GM18868 (cell line): ENCODE measurements at regions not wholly inside any gene's neighbourhood (a gene's known extent, or its start where the extent isn't known, plus 50 kb on each side); places are given as distances from the start of the nearest gene placed in this dataset.

Experiments used
- ATAC-seq: cut with Tn5 transposase; IDR thresholded peaks from one replicate; pipeline ENCODE4 v1.9.1; 2021; ENCODE audit warnings: mild to moderate bottlenecking, moderate library complexity; ENCODE audit not compliant: unreplicated experiment

DNA sequence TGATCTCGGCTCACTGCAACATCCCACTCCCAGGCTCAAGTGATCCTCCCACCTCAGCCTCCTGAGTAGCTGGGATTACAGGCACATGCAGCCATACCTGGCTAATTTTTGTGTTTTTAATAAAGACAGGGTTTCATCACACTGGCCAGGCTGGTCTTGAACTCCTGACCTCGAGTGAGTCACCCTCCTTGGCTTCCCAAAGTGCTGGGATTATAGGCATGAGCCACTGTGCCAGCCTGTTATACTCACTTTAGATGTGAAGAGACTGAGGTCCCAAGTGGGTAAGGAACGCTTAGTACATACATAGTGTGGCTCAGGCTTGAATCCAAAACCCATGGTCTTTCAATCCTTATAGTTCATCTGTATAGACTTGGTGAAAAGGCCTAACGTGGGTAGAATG, 63.7 kb upstream of the EPS8L3 start:
- ATAC-seq = no peak

DNA sequence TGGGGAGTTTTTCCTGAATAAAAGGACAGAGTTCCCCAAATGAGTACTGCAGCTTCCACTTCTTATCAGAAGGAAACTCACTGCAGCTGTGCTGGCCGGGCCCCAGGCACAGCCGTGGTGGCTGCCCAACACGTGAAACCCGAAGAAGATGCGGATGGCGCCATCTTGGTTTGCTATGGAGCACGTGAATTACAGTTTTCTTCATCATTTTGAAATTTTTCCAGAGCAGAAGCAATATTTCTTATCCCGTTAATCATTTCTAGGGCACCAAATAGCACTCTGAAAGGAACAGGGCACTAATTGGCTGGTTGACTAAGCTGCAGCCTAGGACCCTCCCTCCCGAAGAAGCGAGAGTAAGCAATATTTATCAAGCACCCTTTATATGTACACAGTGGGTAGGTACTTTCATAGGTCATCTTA, 63.2 kb upstream of the EPS8L3 start:
- ATAC-seq = no peak

DNA sequence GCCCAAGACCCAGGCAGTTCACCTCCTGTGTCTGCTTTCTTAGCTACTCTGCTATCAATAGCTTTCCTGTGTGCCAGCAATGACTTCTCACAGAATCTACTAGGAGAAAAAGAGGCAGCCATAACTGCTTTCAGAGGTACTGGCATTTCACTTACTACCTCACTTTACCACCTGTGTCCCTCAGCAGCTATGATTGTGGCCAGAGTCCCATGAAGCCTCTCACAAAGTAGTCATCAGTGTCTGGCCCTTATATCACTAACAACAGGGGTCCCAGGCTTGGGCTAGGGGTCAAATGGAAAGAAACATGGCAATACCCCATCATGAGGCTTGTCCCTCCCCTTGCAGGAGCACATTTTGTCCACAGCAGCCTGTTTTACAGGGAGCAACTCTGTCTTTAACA, 62.7 kb upstream of the EPS8L3 start:
- ATAC-seq = no peak

DNA sequence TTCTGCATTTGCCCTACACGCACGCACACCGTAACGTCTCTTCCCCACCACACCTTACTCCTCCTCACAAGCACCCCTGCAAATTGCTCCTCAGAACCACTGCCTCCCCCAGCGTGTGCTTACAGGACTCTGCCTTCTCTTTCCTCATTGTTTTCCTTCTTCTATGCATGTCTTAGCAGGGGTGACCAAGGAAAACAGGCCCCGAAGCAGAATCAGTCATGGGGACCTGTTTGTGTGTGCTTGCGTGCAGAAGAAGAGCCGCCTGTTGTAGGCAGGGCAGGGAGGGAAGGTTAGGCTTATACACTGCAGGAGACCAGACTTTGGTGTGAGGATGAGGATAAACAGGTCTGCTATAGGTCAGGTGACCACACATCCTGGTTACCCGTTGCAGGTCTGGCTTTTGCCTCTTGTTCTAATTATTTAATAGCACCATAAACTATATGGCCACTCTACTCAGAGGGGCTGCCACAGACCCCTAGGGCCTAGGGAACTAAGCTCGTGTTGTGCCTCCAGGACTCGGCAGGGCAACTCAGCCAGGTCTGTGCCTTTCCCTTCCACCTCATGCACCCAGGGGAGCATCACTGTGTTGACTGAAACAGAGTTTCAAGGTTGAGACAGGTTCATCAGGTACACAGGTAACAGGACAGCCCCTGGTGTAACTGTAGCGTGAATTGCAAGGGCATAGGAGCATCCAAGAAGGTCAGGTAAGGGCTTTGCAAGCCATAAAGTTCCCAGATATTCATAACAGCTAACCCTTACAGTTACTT, 60.8 kb upstream of the EPS8L3 start:
- no peak for ATAC-seq

DNA sequence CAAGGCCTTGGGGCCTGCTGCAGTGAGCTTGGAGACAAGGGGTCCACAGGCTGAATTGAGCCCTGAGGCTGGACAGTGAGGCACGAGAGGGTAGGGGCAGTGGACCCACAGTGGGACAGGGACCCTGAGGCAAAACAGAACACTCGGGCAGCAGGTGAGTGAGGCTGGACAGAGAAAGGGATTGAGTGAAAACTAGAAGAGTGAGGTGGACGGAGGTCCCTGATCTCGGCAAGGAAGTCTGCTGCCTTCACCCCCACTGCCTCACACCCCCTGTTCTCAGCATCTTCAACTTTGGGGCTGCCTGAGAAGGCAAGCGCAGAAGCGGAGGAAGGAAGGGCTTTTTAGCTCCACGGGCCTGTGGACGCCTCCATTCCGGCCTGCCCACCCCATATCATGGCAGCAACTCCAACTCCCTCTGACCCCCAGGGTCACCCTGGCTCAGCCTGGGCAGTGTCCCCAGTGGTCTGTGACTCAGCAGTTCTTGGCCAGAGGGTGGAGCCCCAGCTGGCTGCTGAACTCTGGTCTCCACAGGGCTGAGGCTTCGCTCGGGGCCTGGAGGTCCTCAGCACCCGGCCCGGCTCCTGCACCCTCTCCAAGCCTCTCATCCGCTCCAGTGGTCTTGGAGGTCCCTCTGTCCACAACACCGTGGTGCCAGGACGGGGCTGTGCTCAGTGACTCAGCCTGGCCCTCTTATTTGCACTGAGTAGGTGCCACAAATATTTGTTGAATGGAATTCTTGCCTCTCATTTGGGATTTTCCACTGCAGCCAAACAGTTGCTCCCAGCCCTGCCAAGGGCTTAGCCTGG, 60.0 kb upstream of the EPS8L3 start:
- no peak for ATAC-seq

DNA sequence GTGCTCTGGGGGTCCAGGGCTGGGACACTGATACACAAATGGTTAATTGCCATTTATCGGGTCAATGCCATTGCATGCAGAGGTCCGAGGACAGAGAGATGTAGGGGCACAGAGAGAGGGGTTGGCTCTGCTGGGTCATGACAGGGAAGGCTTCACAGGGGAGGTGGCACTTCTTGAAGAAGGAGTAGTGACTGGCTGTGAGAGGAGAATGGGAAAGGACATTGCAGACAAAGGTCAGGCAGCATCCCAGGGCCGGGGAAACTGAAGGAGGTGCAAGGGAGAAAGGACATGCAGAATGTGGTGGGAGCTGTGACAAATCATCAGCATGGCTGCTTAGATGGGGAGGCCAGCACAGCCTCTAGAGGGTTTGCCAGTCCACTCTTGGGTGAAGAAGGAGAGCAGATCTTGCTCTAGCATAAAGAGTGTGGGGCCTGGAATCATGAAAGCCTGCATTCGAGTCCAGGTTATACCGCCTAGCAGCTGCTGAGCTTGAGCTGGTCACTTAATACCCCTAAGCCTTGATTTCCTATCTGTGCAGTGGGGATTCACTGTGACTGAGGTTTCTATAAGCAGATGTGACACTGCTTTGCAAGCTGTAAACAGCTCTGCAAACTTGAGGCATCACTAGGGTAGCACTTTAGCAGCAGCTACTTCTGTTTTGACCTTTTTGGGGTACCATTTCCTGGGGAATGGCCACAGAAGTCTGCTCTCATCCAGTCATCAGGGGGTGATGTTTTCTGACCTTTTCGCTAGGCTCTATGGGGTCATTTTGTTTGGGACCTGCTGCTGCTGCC, 59.2 kb upstream of the EPS8L3 start:
- no peak for ATAC-seq

DNA sequence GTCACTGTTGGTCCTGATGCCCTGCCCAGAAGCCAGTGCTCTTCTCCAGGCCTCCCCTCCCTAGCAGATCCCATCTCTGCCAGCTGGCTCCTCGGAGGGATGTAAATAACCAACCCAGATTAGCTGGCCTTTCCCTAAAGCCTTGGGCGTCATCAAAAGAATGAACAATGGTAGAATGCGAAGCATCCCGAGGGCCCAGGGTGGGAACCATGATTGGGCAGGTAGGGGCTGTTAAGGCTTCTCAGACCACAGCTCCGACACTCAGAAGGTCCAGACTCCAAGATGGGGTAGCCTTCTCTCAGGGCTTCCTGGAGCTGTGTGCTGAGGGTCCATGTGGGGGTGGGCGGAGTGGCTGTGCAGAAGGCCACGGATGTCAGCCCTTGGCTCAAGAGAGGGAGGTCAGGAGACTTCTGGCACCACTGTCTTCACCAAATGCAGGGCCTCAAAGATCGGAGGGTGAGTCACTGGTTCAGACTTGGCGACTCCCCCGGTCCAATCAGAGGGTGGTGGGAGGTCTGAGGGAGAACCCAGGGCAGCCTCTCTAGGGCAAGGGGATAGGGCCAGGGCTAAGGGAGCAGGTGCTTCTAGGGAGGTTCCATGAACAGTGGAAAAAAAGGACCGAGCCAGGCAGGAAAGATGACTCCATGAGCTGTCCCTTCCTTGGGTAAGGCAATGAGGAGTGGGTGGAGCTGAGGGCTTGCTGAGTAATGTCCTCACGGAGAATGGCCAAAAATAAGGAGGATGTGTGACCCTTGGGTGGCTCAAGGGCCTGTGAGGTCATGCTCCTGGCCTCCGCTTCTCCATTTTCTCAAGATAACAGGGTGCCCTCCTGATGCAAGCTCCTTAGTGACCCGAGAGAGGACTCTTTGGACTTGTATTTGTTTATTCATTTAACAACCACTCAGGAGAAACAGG, 58.4 kb upstream of the EPS8L3 start:
- no peak for ATAC-seq

DNA sequence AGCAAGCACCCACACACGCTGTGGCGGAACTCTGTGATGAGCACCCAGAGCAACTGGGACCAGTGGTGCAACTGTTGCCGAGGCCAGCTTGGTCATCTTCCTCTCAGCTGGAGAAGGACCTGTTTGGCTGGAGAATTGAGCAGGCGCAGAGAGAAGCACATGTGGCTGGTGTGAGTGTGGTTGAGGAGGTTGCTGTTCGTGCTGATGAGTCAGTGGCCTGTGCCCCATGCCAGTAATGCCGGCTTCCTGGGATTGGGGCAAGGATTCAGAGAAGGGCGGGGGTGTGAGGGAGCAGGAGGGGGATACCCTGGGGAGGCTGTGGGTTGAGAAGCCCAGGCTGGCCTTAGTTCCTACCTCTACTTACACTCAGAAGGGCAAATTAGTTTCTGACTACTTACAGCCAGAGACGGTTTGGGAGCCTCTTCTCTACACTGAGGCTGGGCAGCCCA, 57.5 kb upstream of the EPS8L3 start:
- ATAC-seq = no peak

DNA sequence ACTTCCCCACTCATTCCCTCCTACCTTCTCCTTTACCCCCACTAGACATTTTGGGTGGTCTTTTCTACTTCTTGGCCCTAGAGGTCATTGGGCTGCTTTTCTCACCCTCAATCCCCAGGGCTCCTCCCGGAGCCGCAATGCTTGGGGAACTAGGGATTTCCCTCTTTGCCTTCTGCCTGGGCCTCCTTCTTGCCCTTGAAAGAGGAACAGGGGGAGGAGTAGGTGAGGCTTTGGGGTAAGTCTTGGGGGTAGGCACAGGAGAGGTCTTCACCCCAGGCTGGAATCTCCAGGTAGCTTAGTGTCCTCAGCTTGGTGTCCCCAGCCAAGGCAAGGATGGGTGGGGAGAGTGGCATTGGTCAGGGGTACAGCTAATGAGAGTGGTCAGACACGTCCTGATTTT, 56.2 kb upstream of the EPS8L3 start:
- no peak for ATAC-seq

DNA sequence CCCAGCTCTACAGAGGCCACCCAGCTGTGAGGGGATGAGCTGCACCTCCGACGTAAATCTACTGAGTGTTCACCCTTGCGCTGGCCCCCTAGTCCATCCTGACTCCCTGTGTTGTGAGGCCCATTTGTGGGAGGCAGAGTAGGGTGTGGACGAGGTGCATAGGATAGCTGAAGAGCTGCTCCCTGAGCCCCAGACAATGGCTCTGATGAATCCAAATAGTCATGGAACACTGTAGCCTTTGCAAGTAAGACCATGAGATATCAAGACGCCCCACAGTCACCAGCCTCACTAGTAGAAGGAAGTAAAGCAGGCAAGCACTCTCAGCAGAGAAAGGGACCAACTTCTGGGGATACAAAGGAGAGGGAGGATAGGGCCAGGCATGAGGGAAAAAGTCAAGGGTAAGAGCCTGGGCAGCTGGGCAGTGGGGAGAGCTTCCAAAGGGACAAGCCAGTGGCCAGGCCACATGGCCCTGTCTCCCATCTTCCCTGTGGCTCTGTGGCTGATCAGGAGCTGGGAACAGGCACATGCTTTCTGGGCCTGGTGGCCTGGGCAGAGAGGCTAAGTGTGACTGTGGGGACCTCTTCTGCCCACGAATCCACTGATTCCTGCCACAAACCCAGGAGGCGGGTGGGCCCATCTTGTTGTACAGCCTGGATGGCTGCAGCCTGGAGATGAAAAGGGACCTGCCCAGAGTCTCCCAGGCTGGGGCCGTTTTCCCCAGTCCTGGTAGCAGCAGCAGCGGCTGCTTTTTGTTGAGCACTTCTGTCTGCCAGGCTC, 55.5 kb upstream of the EPS8L3 start:
- no peak for ATAC-seq

DNA sequence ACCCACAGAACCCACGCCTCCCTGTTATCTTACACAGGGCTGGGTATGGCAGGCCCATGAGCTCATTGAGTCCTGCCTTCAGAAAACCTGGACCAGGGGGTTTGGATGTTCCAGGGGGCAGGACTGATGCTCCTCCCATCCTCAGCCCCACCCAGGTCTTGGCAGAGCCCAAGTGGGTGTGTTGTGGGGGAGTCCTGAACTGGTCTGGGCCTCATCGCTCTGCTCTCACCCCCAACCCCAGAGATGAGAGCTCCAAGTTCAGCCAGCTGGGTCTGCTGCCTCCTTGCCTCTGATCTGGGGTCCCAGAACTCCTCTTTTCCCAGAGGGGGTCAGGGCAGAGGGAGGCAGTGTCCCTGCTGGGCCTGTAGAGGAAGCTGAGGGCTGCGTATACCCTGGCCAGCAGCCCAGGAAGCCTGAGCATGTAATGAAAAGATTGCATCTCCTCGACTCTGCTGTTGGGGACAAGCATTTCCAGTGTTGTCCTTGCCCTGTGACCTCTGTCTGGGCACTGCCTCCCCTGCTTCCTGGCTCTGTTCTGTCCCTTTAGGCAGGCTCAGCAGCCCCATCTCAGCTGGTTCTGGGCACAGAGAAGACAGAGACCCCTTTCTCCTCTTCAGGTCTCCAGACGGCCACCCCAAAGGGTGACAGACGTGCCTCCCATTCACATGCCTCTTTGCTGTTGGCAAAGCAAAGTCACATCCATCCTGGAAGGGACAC, 54.7 kb upstream of the EPS8L3 start:
- no peak for ATAC-seq

DNA sequence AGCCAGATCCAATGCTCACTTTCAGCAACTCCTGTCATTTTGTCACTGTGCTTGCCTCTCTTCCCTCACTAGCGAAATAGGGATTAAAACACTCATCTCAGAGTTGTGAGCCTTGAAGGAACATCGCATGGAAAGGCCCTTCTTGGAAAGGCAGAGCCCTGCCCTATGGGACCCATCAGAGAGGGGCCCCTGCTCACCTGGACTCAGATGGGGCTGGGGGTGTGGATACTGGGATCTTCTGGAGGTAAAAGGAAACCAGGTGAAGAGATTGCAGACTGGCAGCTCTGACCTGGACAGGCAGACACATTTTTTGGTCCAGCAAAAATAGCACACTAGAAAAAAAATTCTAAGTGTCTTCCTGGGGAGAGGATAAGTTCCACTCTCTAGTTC, 54.2 kb upstream of the EPS8L3 start:
- ATAC-seq = no peak

DNA sequence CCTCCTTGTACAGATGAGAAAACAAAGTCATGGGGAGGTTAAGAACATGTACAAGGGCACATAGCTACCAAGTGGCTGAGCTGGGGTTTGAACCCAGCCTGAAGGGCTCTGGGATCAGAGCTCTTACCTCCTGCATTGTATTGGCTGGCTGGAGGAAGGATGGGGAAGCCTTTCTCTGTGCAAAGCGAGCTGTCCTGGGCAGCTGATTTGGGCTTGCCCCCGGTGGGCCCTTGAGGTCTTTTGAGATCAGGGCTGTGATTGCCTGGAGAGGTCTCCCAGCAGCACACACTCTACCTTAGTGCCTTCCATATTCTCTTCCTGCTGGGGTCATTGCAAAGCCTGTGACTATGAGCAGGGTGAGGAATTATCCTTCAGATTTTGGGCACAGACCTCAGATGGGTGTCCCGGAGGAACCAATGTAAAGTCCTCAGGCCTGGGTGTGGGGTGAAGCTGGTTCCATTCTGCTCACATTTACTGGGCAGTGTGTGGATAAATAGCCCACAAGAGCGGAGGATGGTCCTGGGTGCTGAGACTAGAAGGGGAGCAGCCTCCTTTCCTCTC, 53.3 kb upstream of the EPS8L3 start:
- no peak for ATAC-seq

DNA sequence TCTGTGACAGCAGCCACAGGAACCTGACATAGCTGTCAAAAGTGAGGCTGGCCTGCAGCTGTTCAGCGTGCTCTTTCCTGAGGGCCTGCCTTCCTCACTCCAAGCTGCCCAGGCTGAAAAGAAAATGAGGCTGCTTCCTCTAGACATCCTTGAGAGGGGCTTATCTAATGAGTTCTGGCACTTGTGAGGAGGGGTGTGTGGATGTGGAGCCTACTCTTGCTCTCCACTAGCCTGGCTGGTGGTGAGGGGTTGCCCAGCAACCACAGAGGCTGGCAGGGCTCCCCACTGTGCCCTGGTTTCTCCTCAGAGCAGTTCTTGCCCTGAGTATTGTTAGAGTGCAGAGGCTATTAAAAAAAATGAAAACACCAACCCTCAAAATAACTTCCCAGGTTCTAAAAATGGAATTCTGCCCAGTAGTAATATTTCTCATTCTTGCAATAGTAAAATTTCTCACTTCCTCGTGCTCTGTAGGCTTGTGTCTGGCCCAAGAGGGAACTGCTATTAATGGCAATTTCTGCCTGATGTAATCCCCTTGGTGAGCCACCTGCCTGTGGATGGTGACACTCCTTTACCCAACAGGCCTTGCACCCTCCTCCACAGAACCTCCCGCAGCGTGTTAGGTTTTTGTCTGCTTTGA, 52.6 kb upstream of the EPS8L3 start:
- peak; percentile 88 for ATAC-seq

DNA sequence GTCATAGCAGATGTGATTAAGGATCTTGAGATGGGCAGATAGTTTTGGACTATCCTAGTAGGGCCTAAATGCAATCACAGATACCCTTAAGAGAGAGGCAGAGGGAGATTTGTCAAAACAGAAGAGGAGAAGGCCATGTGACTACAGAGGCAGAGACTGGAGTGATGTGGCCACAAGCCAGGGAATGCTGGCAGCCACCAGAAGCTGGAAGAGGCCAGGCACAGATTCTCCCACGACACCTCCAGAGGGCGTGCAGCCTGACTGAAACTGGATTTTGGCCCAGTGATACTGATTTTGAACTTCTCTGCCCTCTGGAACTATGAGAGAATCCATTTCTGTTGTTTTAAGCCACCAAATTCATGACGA, 52.1 kb upstream of the EPS8L3 start:
- no peak for ATAC-seq

DNA sequence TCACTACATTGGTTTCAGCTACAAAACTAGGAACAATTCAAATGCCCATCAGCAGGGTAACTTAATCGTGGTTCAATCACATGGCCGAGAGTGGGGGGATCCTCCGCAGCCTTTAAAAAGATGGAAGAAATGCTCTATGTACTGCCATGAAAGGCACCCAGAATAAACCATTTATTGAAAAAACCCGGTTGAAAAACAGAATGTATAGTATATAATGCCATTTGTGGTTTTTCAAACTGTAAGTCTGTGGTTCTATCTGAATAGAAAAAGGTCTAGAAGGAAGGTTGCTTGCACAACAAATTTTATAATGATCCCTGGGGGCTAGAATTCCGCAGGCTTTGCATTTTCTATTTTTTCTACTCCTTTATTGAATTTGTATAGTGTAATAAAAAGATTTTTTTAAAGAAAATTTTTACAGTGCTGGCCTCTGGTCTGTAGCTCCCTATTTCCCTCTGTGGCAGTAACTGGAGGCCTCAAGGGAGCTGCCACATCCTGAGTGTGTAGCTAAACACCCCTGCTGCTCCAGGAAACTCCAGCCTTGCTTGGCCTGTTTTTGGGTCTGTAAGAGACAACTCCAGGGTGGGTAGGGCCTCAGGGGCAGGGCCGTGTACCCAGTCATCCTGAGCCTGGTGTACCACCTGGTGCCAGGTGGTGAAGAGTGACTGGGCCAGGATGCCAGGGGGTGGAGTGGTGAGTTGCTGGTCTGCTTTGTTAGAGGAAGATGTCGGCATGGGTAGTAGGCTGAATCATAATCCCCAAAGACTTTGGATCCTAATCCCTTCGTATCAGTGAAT, 51.5 kb upstream of the EPS8L3 start:
- ATAC-seq = no peak

DNA sequence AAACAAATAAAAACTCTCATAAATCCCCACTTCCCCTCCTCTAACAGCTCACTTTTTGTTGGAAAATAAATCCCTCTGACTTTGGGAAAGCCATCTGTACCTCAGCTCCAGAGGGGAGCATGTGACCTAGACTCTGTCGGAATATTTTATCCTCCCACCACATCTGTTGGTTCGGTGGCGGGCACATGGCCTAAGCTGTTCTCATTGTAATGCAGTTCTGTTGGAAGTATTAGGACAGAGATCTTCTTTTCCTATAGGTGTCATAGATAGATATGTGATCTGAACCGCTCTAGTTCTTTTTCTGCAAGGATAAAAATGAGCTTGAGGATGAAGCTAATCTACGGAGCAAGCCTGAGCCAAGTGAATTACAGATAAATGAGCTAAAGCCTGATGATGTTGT, 50.5 kb upstream of the EPS8L3 start:
- no peak for ATAC-seq
